DMS53 (cell line): ENCODE measurements at regions not wholly inside any gene's neighbourhood (a gene's known extent, or its start where the extent isn't known, plus 50 kb on each side); places are given as distances from the start of the nearest gene placed in this dataset.
"Not testable (repeated sequence)": the region's sequence is repeated elsewhere in the genome, so short reads cannot be mapped to it uniquely, and the experiment has no call there.

Experiments
- DNase-seq: peaks from one replicate; lab custom pipeline; 2025; lab: John Stamatoyannopoulos, UW

DNA sequence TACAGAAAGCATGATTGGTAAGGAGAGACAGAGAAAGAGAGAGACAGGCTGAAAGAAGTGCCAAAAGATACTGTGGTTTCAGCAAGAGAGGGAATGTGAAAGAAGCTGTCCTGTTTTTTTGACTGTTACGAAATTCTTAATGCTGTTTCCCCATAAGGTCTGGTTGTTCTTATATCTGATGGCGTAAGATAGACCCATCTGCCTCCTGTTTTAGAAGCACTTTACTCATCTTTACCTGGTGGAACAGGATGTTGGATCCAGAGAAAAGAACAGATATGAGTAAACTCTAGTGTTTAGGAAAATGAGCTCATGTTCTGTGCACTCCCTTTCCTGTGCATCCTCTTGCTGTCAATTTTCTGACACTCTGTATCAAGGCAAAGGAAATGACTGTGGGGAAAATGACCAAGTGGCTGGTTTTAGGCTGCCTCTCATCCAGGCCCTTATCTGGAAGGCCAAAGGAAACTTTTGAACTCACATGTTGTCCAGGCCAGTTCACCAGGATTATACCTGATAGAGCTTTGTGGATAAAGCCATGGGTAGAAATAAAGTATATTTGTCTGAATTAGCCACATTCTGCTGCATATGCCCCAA, 311.7 kb upstream of the HTR2C start:
- DNase-seq: no peak

DNA sequence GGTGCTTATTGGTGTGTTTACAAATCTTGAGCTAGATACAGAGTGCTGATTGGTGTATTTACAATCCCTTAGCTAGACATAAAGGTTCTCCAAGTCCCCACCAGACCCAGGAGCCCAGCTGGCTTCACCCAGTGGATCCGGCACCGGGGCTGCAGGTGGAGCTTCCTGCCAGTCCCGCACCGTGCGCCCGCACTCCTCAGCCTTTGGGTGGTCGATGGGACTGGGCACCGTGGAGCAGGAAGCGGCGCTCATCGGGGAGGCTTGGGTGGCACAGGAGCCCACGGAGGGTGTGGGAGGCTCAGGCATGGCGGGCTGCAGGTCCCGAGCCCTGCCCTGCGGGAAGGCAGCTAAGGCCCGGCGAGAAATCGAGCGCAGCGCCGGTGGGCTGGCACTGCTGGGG, 313.5 kb upstream of the HTR2C start:
- DNase-seq: not testable (repeated sequence)

DNA sequence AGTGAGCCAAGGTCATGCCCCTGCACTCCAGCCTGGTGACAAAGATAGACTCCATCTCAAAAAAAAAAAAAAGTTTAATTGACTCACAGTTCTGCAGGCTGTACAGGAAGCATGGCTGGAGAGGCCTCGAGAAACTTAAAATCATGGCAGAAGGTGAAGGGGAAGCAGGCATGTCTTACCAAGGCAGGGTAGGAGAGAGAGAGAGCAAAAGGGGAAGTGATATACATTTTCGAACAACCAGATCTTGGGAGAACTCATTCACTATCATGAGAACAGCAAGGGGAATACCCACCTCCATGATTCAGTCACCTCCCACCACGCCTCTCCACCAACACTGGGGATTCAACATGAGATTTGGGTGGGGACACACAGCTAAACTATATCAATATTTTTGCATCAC, 315.2 kb upstream of the HTR2C start:
- DNase-seq: no peak

DNA sequence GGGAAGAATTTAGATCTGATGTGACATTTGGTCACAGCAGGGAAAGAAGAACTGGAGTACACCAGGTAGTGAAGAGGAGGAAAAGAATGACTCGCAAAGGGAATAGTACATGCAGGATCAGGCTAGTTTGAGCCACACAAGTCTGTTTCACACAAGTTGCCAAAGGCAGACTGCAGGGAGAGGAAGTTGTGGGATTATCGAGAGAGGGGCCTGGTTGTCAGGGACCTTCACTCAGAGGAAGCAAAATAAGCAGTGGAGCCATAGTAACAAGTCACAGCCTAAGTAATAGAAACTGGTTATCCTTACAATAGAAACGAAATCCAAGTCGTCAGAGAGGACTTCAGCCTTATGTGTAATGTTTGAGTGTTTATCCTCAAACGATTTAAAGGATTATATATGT, 316.7 kb upstream of the HTR2C start:
- DNase-seq: peak; percentile 3

DNA sequence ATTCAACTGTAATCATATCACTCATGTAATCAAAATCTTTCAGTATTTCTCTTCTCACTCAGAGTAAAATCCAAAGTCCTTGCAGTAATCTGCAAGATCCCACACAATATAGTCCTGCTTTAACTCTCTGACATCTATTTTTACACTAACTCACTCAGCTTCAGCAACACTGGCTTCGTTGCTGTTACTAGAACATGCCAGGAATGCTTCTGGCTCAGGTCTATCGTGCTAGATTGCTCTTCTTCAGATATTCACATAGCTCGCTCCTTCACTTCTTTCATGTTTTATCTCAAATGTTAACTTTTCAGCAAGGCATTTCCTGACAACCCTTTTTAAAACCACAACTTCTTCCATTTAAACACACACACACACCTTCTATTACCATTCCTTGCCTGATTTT, 331.7 kb upstream of the HTR2C start:
- no peak for DNase-seq

DNA sequence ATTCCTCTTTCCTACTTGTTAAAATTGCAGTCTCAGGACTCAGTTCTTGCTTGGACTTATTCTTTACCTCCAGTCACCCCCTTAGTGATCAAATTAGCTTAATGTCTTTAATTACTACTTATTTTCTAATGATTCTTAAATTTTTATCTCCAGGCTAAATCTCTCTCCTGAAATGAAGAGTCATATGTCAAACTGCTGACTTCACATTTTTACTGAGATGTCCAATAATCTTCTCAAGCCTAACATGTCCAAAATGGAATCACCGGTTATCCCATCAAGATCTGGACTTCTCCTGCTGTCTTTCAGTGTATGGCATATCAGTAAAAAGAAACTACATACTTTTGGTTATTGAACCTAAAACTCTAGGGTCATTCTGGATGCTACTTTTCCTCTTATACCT, 332.3 kb upstream of the HTR2C start:
- no peak for DNase-seq

DNA sequence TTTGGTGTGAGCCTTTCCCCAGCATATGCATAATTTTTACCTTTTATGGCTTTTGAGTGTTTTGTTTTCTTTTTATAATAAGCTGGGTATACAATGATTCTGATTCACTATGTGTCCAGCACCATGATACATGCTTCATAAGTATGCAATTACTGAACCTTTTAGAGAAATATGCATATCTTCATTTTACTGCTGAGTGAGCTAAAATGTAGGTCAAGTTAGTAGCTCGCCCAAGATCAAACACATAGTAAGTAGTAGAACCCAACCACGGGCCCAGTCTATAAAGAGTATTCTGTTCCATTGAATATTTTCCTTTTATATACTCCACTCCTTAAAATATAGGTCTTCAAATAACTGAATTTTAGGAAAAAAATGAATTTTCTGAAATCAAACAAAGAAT, 362.4 kb upstream of the HTR2C start:
- DNase-seq: no peak

DNA sequence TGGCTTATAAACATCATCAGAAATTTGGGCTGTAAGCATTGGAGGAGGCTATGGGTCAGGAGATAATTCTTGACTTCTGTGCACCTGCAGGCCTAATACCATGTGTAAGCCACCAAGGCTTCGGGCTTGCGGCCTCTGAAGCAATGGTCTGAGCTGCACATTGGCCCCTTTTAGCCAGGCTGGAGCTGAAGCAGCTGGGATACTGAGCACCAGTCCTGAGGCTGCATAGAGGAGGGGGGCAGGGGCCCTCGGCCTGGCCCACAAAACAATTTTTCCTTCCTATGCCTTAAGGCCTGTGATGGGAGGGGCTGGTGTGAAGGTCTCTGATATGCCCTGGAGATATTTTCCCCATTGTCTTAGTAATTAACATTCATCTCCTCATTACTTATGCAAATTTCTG, 373.0 kb upstream of the HTR2C start:
- DNase-seq: no peak

DNA sequence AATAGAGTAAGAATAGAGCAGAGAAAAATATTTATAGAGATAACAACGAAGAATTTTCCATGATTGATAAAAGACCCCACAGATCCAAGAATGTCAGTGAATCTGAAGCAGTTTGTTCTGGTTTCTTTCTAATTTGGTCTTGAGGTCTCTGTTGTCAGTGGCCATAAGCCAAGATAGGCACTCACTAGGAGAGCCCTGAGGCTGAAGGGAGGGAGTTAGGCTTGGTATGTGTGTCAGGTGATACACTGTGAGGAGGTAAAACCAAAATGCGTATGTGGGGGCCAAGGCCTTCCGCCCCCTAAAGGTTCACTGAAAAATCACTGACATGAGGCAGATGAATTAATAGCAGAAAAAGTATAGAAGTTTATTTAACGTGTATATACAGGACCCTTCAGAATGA, 382.3 kb upstream of the HTR2C start:
- no peak for DNase-seq

DNA sequence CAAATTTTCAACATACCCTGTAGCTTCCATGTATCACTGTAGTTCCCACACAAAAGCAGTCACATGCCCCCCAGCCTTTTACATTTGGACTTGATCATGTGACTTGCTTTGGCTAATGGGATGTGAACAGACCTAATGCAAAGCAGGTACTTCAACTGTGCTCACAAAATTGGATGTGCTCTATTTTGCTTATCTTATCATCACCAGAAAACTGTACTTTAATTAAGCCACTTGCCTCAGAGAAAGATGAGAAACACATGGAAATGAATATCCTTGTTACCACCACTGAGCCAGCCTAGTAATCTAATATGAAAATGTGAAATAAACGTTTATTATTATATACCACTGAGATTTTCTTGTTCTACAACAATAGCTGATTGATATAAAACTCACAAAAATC, 402.7 kb upstream of the HTR2C start:
- DNase-seq: no peak

DNA sequence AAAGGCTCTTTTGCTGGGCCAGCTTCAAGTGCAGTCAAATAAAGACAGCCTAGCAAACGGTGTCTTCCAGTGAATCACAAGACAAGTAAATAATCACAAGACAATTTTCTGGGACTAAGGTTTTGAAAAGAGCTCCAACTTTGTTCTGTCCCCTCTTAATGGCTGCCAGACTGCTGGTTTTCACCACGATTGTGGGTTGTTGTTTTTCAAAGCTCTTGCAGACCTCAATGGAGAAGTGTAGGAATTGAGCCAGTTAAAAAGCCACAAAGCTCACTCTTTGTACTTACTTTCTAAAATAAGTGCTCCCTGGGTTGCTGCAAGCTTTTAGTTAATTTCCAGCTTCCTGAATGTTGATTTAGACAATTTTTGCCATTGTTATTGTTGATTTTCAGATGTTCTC, 405.8 kb upstream of the HTR2C start:
- DNase-seq: no peak

DNA sequence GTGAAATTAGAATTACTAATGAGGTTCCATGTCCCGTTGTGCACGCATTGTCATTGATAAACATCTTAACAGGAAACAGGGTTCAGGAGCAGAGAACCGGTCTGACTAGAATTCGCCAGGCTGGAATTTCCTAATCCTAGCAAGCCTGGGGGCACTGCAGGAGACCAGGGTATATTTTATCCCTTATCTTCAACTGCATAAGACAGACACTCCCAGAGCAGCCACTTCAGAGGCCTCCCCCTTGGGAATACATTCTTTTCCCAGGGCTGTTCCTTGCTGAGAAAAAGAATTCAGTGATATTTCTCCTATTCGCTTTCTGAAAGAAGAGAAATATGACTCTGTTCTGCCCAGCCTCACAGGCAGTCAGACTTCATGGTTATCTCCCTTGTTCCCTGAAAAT, 416.6 kb upstream of the HTR2C start:
- peak; percentile 3 for DNase-seq

DNA sequence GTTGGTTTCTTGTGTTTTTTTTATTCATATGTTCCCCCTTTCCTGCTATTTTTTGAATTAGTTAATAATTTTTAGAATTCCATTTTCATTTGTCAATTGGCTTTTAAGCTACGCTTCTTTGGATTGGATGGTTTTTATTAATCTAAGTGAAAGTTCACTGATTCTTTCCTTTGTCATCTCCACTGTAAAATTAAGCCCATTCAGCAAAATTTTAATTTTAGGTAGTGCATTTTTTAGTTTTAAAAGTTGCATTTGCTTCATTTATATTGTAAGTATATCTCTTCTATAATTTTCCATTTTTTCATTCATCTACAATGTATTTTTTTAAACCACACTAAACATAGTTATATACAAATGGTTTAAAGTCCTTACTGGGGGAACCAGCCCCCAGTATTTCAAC, 417.3 kb upstream of the HTR2C start:
- no peak for DNase-seq

DNA sequence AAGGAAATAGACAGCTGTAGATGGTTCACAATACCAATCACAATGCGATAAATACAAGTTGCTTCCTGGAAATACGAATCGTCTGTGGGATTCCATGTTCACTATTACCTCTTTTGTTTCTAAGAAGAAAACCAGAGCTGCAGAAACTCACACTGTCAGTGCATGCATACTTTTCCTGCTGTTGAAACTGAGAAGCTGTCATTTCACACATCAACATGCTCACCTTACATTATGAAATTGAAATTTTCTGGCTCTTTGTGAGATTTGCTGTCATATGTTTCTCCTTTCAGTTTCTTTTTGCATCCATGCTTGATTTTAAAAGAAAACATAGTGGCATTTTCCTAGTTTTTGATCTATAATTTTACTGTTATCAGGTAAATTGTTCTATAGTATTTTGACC, 418.3 kb upstream of the HTR2C start:
- DNase-seq: no peak

DNA sequence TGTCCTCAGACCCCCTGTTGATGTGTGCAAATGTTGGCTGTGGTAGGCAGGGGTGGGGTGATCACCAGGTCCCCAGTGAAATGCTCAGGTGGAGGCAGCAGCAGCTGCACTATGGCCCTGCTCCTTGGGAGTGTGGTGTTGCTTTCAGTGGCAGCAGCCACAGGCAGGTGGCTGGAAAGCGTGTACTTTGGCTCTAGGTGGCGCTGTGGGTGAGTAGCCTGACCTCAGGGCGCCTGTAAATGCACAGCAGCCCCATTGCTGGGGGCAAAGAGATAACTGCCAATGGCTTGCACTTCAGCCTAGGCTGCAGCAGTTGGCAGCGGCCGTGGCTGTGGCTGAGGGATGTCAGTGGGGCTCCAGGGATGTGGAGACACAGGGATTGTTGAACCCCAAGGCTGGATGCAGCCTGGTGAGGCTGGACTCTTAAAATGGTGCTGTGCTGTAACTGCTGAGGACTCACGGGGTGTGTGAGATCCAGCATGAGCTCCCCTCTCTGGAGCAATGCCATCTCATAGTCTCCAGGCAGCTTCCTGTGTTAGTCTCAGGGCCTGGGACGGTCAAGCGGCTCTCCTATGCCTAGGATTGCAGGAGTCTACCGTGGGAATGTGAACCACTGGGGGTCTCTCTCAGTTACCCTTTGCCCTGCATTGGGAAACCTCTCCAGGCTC, 421.7 kb upstream of the HTR2C start:
- DNase-seq: peak; percentile 39

DNA sequence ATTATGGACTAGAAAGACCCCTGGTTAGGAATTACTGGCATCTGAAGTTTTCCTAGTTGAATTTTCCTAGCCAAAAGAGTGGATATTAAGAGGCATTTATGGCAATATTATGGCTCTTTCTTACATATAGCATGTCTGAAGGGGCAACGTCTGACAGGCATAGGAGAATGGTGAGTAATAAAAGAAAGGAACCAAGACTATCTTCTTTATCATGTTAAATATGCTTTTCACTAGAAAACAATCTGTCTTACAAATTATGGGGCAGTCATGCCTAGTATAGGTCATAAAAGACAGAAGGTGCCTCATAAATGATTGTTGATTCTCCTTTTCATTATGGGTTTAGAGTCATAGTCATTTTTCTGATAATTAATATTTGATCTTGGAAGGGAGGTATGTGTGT, 431.1 kb upstream of the HTR2C start:
- no peak for DNase-seq

DNA sequence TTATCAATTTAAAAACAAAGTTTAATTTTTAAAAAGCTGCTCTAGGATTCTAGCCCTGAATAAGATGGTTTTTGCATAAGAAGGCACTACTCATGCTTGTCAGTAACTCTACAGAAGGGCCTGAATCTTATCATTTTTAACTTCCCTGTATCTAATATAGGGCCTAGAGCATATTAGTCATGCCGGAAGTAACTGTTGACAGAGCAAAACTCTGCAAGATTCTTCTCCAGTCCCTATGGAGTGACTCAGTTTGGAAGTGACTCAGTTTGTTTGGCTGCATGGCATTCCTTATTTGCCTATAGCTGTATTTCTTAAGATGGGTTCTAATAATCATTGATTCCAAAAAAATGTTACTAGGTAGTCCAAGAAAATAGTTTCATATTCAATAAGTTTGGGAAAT, 431.8 kb upstream of the HTR2C start:
- DNase-seq: peak; percentile 78

DNA sequence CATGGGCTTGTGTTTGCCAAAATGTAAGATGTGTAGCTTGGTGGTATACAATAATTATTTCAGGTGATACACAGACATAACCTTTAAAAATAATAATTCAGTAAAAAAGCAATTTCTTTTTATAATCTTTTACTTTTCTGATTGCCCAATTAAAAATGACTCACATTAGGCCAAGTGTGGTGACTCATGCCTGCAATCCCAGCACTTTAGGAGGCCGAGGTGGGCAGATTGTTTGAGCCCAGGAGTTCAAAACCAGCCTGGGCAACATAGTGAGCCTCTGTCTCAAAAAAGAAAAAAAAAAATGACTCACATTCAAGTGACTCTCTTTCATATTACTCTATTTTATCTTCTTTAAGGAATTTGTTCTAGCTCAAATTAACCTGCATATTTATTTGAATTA, 449.4 kb upstream of the HTR2C start:
- no peak for DNase-seq

DNA sequence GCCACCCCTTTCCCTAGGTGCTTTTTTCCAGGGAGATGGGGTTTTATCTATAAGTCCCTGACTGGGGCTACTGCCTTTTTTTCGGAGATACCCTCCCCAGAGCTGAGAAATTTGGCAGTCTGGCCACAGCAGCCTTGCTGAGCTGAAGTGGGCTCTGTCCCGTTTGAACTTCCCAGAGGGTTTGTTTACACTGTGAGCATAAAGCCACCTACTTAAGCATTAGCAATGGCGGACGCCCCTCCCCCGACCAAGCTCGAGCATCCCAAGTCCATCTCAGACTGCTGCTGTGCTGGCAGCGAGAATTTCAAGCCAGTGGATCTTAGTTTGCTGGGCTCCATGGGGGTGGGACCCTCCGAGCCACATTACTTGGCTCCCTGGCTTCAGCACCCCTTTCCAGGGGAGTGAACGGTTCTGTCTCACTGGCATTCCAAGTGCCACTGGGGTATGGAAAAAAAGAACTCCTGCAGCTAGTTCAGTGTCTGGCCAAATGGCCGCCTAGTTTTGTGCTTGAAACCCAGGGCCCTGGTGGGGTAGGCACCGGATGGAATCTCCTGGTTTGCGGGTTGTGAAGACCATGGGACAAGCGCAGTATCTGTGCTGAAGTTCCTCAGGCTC, 456.4 kb upstream of the HTR2C start:
- DNase-seq: no peak

DNA sequence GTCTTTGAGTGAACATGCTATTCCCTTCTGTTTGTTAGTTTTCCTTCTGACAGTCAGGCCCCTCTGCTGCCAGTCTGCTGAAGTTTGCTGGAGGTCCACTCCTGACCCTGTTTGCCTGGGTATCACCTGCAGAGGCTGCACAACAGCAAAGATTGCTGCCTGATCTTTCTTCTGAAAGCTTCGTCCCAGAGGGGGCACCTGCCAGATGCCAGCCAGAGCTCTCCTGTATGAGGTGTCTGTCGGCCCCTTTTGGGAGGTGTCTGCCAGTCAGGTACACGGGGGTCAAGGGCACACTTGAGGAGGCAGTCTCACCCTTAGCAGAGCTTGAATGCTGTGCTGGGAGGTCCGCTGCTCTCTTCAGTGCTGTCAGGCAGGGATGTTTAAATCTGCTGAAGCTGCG, 456.9 kb upstream of the HTR2C start:
- no peak for DNase-seq

DNA sequence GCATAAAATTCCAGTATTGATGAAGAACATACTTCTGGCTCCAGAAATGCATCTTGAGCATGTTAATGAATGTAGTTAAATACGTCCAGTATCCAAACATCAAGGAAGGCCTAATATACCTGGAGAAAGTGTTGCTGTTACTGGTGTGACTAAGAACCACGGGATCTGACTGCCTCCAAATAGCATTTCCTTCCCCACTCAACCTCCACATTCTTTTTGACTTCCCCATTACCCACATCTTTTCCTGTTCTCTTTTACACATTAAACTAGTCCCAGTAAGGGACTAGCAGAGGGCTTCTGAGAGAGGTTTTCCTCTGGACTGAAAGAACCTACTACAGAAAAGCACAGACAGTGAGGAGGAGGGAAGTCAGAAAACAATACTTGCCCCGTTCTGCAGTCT, 482.8 kb upstream of the HTR2C start:
- DNase-seq: no peak

DNA sequence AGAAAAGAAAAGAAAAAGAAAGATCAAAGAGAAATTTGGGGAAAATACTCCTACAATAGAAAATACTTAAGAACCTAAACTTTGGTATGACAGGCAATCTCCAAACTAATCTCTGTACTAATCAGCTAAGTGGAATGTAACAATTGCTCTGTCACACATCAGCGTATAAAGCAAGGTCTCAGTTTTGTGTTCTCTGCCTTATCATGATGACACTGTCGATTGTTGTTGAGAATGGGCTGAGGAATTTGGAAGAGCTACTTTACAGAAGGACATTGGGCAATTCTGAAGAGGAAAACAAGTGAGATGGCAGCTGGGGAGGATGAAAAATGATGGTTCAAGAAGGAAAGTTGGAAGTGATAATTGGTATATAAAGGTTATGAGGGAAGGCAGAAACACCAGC, 486.0 kb upstream of the HTR2C start:
- no peak for DNase-seq

DNA sequence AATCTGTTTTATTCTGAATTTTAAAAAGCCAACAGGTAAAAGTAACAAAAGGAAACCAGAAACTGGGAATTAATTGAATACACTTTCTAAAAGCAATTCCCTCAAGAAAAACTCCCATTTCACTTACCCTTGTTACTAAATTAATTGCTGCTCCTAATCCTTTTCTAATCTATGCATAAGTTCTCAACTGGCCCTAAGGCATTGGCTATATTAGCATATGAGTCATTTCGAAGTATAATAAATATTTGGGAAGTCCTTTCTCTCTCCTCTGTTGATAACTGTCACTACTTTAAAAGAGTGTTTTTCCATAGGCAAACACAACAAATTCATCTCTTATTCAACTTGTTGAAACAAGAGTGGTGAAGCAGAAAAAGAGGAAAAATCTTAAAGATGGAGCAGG, 486.5 kb upstream of the HTR2C start:
- no peak for DNase-seq

DNA sequence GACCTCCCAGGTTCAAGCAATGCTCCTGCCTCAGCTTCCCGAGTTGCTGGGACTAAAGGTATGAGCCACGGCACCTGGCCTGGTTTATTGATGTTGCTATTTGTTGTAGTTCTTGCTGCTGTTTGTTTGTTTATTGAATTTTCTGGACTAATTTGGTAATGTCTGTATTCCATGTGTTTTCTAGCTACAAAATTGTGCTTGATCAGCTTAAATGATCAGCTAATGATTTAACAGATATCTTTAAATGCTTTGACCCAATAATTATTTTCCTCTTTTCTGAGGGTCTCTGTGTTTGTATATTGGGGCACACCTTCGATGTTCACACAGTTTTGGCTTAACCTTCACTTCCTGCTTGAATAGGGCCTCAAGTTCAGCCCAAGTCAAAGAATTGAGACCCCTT, 488.1 kb upstream of the HTR2C start:
- DNase-seq: no peak
